ENCODE measurements at regions not wholly inside any gene's neighbourhood (a gene's known extent, or its start where the extent isn't known, plus 50 kb on each side); places are given as distances from the start of the nearest gene placed in this dataset.

DNA sequence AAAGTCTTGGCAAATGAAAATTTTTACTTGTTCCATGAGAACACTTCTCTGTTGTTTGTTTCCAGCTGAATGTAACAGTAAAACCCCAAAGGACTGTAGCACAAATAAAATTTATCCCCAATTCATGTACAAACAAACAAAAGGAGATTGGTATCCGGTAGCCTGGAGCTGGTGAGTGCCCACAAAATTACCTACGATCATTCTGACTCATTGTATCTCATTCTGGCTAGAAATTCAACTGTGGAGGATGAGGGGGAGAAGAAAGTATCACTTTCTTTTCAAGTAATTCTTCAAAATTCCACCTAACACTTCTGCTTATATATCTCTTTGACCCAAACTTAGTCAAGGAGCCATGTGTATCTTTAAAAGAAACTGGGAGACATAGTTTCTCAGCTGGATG, 268.5 kb downstream of the ALG10B start:
- DNase-seq, result no peak

- DNase-seq, result no peak
These were observed 270.2 kb downstream of the ALG10B start for GRCh38 chr12:38586789-38587188.

GRCh38 chr12:38587594-38587993, 271.0 kb downstream of the ALG10B start:
- DNase-seq, result no peak

DNA sequence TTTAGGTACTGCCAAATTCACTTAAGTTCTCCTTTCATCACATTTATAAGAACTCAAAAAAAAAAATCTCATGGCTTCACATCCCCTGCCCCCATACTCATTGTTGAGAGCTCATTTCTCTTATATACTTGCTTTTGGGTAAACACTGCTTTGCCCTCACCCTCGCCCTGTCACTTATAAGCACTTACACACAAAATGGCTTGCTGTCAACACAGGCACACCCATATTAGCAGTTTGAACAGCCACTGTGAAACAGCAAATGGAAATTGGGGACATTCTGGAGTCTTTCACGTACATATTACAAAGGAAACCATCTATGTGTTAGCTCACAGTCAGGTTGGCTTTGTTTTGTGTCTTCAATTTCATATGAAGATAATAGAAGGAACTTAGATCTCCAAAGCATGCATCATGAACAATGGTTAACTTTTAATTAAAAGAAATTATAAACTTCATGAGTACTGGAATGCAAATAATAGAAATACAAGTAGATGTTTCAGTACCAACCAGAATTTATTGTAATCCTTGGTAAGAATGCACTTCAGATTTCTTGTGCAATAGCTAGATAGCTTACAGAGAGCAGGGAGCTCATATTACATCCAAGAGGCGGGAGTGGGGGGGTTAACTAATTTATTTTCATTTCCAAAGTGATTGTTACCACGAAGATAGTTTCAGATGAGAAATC, 272.2 kb downstream of the ALG10B start:
- DNase-seq, result no peak

- no peak for DNase-seq
These were observed 272.7 kb downstream of the ALG10B start for GRCh38 chr12:38589306-38589632.

GRCh38 chr12:38601949-38602348, 285.4 kb downstream of the ALG10B start:
- DNase-seq, result no peak

All from CD4-positive, alpha-beta T cell treated with Interleukin-15 for 1 hour (primary cell).